Left forelimb (tissue), 1 donor: ENCODE measurements at regions not wholly inside any gene's neighbourhood (a gene's known extent, or its start where the extent isn't known, plus 50 kb on each side); places are given as distances from the start of the nearest gene placed in this dataset.
"Not testable (repeated sequence)": the region's sequence is repeated elsewhere in the genome, so short reads cannot be mapped to it uniquely, and the experiment has no call there.

Experiments used
- DNase-seq: peaks from one replicate; pipeline ENCODE4 v3.0.0-alpha.2; 2018; ENCODE audit warnings: low spot score

- no peak for DNase-seq
These were observed 1634.9 kb upstream of the NUDT12 start for GRCh38 chr5:105197531-105197930.

- no peak for DNase-seq
These were observed 1633.2 kb upstream of the NUDT12 start for GRCh38 chr5:105195765-105196164.

- no peak for DNase-seq
These were observed 1610.3 kb upstream of the NUDT12 start for GRCh38 chr5:105172918-105173317.

- DNase-seq, result no peak
These were observed 1606.2 kb upstream of the NUDT12 start for GRCh38 chr5:105168806-105169205.

- no peak for DNase-seq
These were observed 1604.5 kb upstream of the NUDT12 start for GRCh38 chr5:105167092-105167491.

- DNase-seq, result no peak
These were observed 1601.0 kb upstream of the NUDT12 start for GRCh38 chr5:105163547-105163946.

GRCh38 chr5:105162557-105162956, 1600.0 kb upstream of the NUDT12 start:
- DNase-seq, result not testable (repeated sequence)

GRCh38 chr5:105158526-105158925, 1595.9 kb upstream of the NUDT12 start:
- no peak for DNase-seq

- no peak for DNase-seq
These were observed 1587.7 kb upstream of the NUDT12 start for GRCh38 chr5:105150323-105150722.

GRCh38 chr5:105146867-105147266, 1584.3 kb upstream of the NUDT12 start:
- DNase-seq, result no peak

GRCh38 chr5:105145152-105145551, 1582.6 kb upstream of the NUDT12 start:
- no peak for DNase-seq

GRCh38 chr5:105134328-105134727, 1571.7 kb upstream of the NUDT12 start:
- DNase-seq, result no peak

- no peak for DNase-seq
These were observed 1570.5 kb upstream of the NUDT12 start for GRCh38 chr5:105133087-105133486.

GRCh38 chr5:105132581-105132980, 1570.0 kb upstream of the NUDT12 start:
- no peak for DNase-seq

GRCh38 chr5:105131045-105131444, 1568.5 kb upstream of the NUDT12 start:
- no peak for DNase-seq

- no peak for DNase-seq
These were observed 1539.0 kb upstream of the NUDT12 start for GRCh38 chr5:105101577-105101976.

GRCh38 chr5:105088961-105089360, 1526.4 kb upstream of the NUDT12 start:
- no peak for DNase-seq

GRCh38 chr5:105088102-105088501, 1525.5 kb upstream of the NUDT12 start:
- DNase-seq, result no peak

- DNase-seq, result no peak
These were observed 1495.3 kb upstream of the NUDT12 start for GRCh38 chr5:105057893-105058292.

GRCh38 chr5:105057001-105057436, 1494.4 kb upstream of the NUDT12 start:
- no peak for DNase-seq

- no peak for DNase-seq
These were observed 1491.8 kb upstream of the NUDT12 start for GRCh38 chr5:105054406-105054805.

- DNase-seq, result no peak
These were observed 1480.0 kb upstream of the NUDT12 start for GRCh38 chr5:105042623-105043022.

- not testable (repeated sequence) for DNase-seq
These were observed 1474.2 kb upstream of the NUDT12 start for GRCh38 chr5:105036814-105037213.

- no peak for DNase-seq
These were observed 1471.8 kb upstream of the NUDT12 start for GRCh38 chr5:105034401-105034763.
